PC-9 (cell line): ENCODE measurements at regions not wholly inside any gene's neighbourhood (a gene's known extent, or its start where the extent isn't known, plus 50 kb on each side); places are given as distances from the start of the nearest gene placed in this dataset.

ENCODE experiments used
- EZH2 ChIP-seq: fragments of 200-600 bp; sonication (generic); IDR thresholded peaks from 2 replicates; pipeline ENCODE4 v1.8.0; 2017; ENCODE audit warnings: antibody characterized with exemption, low read depth
- TF ChIP-seq, protein P1 (sequence below): fragments of 200-600 bp; sonication (generic); conservative IDR thresholded peaks from 2 replicates; pipeline ENCODE4 v1.6.1; 2017; ENCODE audit warnings: mixed run types, antibody characterized with exemption, mild to moderate bottlenecking, moderate library complexity

DNA sequence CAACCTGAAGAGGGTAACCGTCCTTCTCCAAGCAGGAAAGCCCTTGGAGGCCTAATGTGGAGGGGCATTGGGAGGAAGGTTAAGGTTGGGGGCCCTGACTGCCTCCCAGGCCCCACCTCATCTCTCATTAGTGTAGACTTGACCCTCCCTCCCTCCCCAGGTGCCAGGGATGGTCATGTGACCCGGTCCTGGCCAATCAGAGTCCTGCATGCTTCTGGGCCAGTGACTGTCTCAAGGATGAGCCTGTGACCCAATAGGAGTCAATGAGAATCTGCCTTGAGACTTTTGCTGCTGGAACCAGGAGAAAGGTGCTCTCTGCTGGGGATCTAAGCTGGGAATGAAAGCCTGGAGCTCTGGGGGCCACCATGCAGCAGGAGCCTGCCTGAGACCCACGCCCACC lies 70.8 kb downstream of the NCOR2 start:
- TF ChIP-seq, protein P1, sequence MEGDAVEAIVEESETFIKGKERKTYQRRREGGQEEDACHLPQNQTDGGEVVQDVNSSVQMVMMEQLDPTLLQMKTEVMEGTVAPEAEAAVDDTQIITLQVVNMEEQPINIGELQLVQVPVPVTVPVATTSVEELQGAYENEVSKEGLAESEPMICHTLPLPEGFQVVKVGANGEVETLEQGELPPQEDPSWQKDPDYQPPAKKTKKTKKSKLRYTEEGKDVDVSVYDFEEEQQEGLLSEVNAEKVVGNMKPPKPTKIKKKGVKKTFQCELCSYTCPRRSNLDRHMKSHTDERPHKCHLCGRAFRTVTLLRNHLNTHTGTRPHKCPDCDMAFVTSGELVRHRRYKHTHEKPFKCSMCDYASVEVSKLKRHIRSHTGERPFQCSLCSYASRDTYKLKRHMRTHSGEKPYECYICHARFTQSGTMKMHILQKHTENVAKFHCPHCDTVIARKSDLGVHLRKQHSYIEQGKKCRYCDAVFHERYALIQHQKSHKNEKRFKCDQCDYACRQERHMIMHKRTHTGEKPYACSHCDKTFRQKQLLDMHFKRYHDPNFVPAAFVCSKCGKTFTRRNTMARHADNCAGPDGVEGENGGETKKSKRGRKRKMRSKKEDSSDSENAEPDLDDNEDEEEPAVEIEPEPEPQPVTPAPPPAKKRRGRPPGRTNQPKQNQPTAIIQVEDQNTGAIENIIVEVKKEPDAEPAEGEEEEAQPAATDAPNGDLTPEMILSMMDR = no peak
- TF ChIP-seq EZH2 = no peak
